Neuronal stem cell (in vitro differentiated cells): ENCODE measurements at regions not wholly inside any gene's neighbourhood (a gene's known extent, or its start where the extent isn't known, plus 50 kb on each side); places are given as distances from the start of the nearest gene placed in this dataset.

Experiments
- DNase-seq: peaks from one replicate; pipeline ENCODE4 v3.0.0-alpha.2; 2013; ENCODE audit warnings: low spot score
- H2AFZ ChIP-seq: one replicate; pipeline ENCODE4 v1.6.1; 2013; ENCODE audit warnings: mild to moderate bottlenecking, low read length, inconsistent platforms
- H2AK5ac ChIP-seq: 2 replicates; pipeline ENCODE4 v1.6.1; 2013; ENCODE audit warnings: low read depth, mild to moderate bottlenecking, inconsistent platforms, low read length, moderate library complexity, mixed read lengths
- H2BK120ac ChIP-seq: 2 replicates; pipeline ENCODE4 v1.6.1; 2013; ENCODE audit warnings: low read depth, mild to moderate bottlenecking, inconsistent platforms, low read length, moderate library complexity, mixed read lengths
- H2BK12ac ChIP-seq: one replicate; pipeline ENCODE4 v1.6.1; 2013; ENCODE audit warnings: low read length, inconsistent platforms
- H2BK15ac ChIP-seq: 2 replicates; pipeline ENCODE4 v1.6.1; 2013; ENCODE audit warnings: mild to moderate bottlenecking, low read length, inconsistent platforms, mixed read lengths
- H2BK5ac ChIP-seq: one replicate; pipeline ENCODE4 v1.6.1; 2013; ENCODE audit warnings: inconsistent platforms, mild to moderate bottlenecking, low read length, moderate library complexity
- H3K14ac ChIP-seq: one replicate; pipeline ENCODE4 v1.6.1; 2013; ENCODE audit warnings: low read length, inconsistent platforms
- H3K18ac ChIP-seq: 2 replicates; pipeline ENCODE4 v1.6.1; 2013; ENCODE audit warnings: low read length, inconsistent platforms
- H3K23ac ChIP-seq: 2 replicates; pipeline ENCODE4 v1.6.1; 2013; ENCODE audit warnings: low read depth, mild to moderate bottlenecking, mixed read lengths, low read length, inconsistent platforms; ENCODE audit not compliant: poor library complexity
- H3K27ac ChIP-seq: replicated peaks from 3 replicates; pipeline ENCODE4 v1.5.1; 2013; ENCODE audit warnings: low read length, inconsistent platforms
- H3K27me3 ChIP-seq, 3 experiments: 2 replicates each; pipeline ENCODE4 v1.6.1; 2013; ENCODE audit warnings: low read length in 3 of 3, mild to moderate bottlenecking in 2 of 3, inconsistent platforms in 1 of 3, low read depth in 1 of 3, mixed read lengths in 1 of 3, moderate library complexity in 1 of 3; ENCODE audit not compliant: control insufficient read depth in 3 of 3, insufficient read depth in 3 of 3
- H3K36me3 ChIP-seq, 2 donors: replicated peaks in 1 of 2; 2 replicates each; pipeline ENCODE4 v1.6.1; 2013; ENCODE audit warnings: low read length in 2 of 2; ENCODE audit not compliant: control insufficient read depth in 2 of 2, insufficient read depth in 2 of 2
- H3K4ac ChIP-seq: 2 replicates; pipeline ENCODE4 v1.6.1; 2013; ENCODE audit warnings: inconsistent platforms, mild to moderate bottlenecking, low read length, moderate library complexity
- H3K4me1 ChIP-seq, 2 donors: 1 replicate in 1 of 2; 2 replicates in 1 of 2; pipeline ENCODE4 v1.6.1; 2013; ENCODE audit warnings: low read length in 2 of 2, low read depth in 1 of 2; ENCODE audit not compliant: control insufficient read depth in 2 of 2, insufficient read depth in 1 of 2
- H3K4me2 ChIP-seq: one replicate; pipeline ENCODE4 v1.6.1; 2013; ENCODE audit warnings: mild to moderate bottlenecking, low read length, inconsistent platforms; ENCODE audit not compliant: insufficient read depth, poor library complexity, severe bottlenecking
- H3K4me3 ChIP-seq, 2 donors: 2 replicates each; pipeline ENCODE4 v1.5.1; 2013; ENCODE audit warnings: low read length in 2 of 2, mild to moderate bottlenecking in 2 of 2, inconsistent platforms in 1 of 2, moderate library complexity in 1 of 2
- H3K79me1 ChIP-seq: one replicate; pipeline ENCODE4 v1.6.1; 2013; ENCODE audit warnings: low read depth, mild to moderate bottlenecking, inconsistent platforms, low read length, moderate library complexity
- H3K9ac ChIP-seq: one replicate; pipeline ENCODE4 v1.6.1; 2013; ENCODE audit warnings: mild to moderate bottlenecking, low read depth, low read length, inconsistent platforms; ENCODE audit not compliant: poor library complexity
- H3K9me3 ChIP-seq, 2 donors: replicated peaks in 1 of 2; 2 replicates each; pipeline versions ENCODE3 to v1.6.1; 2013; ENCODE audit warnings: low read length in 2 of 2, mild to moderate bottlenecking in 2 of 2, inconsistent platforms in 1 of 2, low read depth in 1 of 2, mixed read lengths in 1 of 2, moderate library complexity in 1 of 2; ENCODE audit not compliant: control insufficient read depth in 2 of 2, insufficient read depth in 1 of 2
- H4K8ac ChIP-seq: one replicate; pipeline ENCODE4 v1.6.1; 2013; ENCODE audit warnings: low read depth, mild to moderate bottlenecking, inconsistent platforms, low read length, moderate library complexity
- H4K91ac ChIP-seq: one replicate; pipeline ENCODE4 v1.6.1; 2013; ENCODE audit warnings: low read length, low read depth, mild to moderate bottlenecking, inconsistent platforms; ENCODE audit not compliant: poor library complexity
- WGBS, 2 donors: extraction: QIAGEN DNeasy Blood & Tissue Kit; methylation state at CpG; one replicate each; pipeline ENCODE4 v1.1.7; 2013; ENCODE audit warnings: missing lambda C conversion rate in 2 of 2, mixed read lengths in 1 of 2; ENCODE audit not compliant: insufficient read length in 2 of 2, insufficient replicate concordance in 1 of 2; ENCODE audit errors: extremely low coverage in 2 of 2; 5-methylcytosine and 5-hydroxymethylcytosine counted together

GRCh38 chr10:60450291-60450690, 60.6 kb upstream of the ANK3 start:
- Histone ChIP-seq H3K4me2 (no peak overlapping the region), H3K4me1 (peaks cover 2 to 14% of the 10 kb centered on the region in 2 donors), H2AFZ (no peak overlapping the region), H3K9me3 (no peaks in the 10 kb centered on the region), H3K9ac (no peak overlapping the region), H3K4ac (no peak overlapping the region), H3K79me1 (no peaks in the 10 kb centered on the region), H2AK5ac (no peak overlapping the region), H3K14ac (no peak overlapping the region), H2BK15ac (no peak overlapping the region), H3K18ac (no peak overlapping the region), H2BK5ac (no peak overlapping the region), H3K36me3 (no peaks in the 10 kb centered on the region), H3K27ac (no peak overlapping the region), H2BK120ac (no peak overlapping the region), H3K23ac (no peak overlapping the region), H3K4me3 (no peak overlapping the region), H2BK12ac (no peak overlapping the region), H3K27me3 (no peaks in the 10 kb centered on the region), H4K91ac (no peak overlapping the region), H4K8ac (no peak overlapping the region)
- no peak for DNase-seq
- WGBS, 2 donors: no CpG with 5 or more reads among the region's 4 CpGs

- no peak for DNase-seq
- H3K18ac ChIP-seq: no peak overlapping the region
- H3K4ac ChIP-seq: no peak overlapping the region
- no peaks in the 10 kb centered on the region for H3K9me3 ChIP-seq
- no peak overlapping the region for H4K91ac ChIP-seq
- no peak overlapping the region for H2BK15ac ChIP-seq
- H2BK120ac ChIP-seq: no peak overlapping the region
- H4K8ac ChIP-seq: no peak overlapping the region
- no peak overlapping the region for H3K23ac ChIP-seq
- H3K79me1 ChIP-seq: no peaks in the 10 kb centered on the region
- H3K4me1 ChIP-seq: peaks cover 2 to 7% of the 10 kb centered on the region in 2 donors
- no peaks in the 10 kb centered on the region for H3K36me3 ChIP-seq
- no peak overlapping the region for H2AK5ac ChIP-seq
- WGBS, 2 donors: no CpG with 5 or more reads among the region's 3 CpGs
- H3K14ac ChIP-seq: no peak overlapping the region
- no peak overlapping the region for H3K27ac ChIP-seq
- H3K4me3 ChIP-seq: no peak overlapping the region
- no peak overlapping the region for H3K4me2 ChIP-seq
- H3K27me3 ChIP-seq: no peaks in the 10 kb centered on the region
- H2BK12ac ChIP-seq: no peak overlapping the region
- H2BK5ac ChIP-seq: no peak overlapping the region
- no peak overlapping the region for H3K9ac ChIP-seq
- H2AFZ ChIP-seq: no peak overlapping the region
Observed at GRCh38 chr10:60448246-60448645, 58.6 kb upstream of the ANK3 start.

GRCh38 chr10:60446851-60447250, 57.2 kb upstream of the ANK3 start:
- H3K4ac ChIP-seq: no peak overlapping the region
- H3K27ac ChIP-seq: no peak overlapping the region
- H2AFZ ChIP-seq: no peak overlapping the region
- H2AK5ac ChIP-seq: no peak overlapping the region
- no peak overlapping the region for H2BK5ac ChIP-seq
- H3K4me1 ChIP-seq: peaks cover 2 to 7% of the 10 kb centered on the region in 2 donors
- no peaks in the 10 kb centered on the region for H3K27me3 ChIP-seq
- no peaks in the 10 kb centered on the region for H3K79me1 ChIP-seq
- no peak overlapping the region for H4K91ac ChIP-seq
- no peak for DNase-seq
- no peak overlapping the region for H2BK120ac ChIP-seq
- H3K18ac ChIP-seq: no peak overlapping the region
- H2BK12ac ChIP-seq: no peak overlapping the region
- H4K8ac ChIP-seq: no peak overlapping the region
- H3K9ac ChIP-seq: no peak overlapping the region
- H2BK15ac ChIP-seq: no peak overlapping the region
- no peak overlapping the region for H3K23ac ChIP-seq
- H3K14ac ChIP-seq: no peak overlapping the region
- H3K9me3 ChIP-seq: no peaks in the 10 kb centered on the region
- H3K4me3 ChIP-seq: no peak overlapping the region
- H3K36me3 ChIP-seq: no peaks in the 10 kb centered on the region
- WGBS, 2 donors: no CpG with 5 or more reads among the region's 3 CpGs
- H3K4me2 ChIP-seq: no peak overlapping the region

GRCh38 chr10:60446070-60446833, 56.6 kb upstream of the ANK3 start:
- Histone ChIP-seq H3K79me1 (no peaks in the 10 kb centered on the region), H3K36me3 (no peaks in the 10 kb centered on the region), H3K9ac (no peak overlapping the region), H2BK12ac (no peak overlapping the region), H4K8ac (no peak overlapping the region), H2AFZ (no peak overlapping the region), H3K14ac (no peak overlapping the region), H4K91ac (no peak overlapping the region), H3K27me3 (no peaks in the 10 kb centered on the region), H2BK5ac (no peak overlapping the region), H3K4me1 (peaks cover 2 to 7% of the 10 kb centered on the region in 2 donors), H2BK15ac (no peak overlapping the region), H3K27ac (no peak overlapping the region), H3K4me2 (no peak overlapping the region), H3K9me3 (no peaks in the 10 kb centered on the region), H3K4me3 (no peak overlapping the region), H3K18ac (no peak overlapping the region), H2AK5ac (no peak overlapping the region), H3K4ac (no peak overlapping the region), H3K23ac (no peak overlapping the region), H2BK120ac (no peak overlapping the region)
- no peak for DNase-seq
- WGBS, 2 donors: no CpG with 5 or more reads among the region's 5 CpGs
